Epithelial cell of prostate (primary cell): ENCODE measurements at regions not wholly inside any gene's neighbourhood (a gene's known extent, or its start where the extent isn't known, plus 50 kb on each side); places are given as distances from the start of the nearest gene placed in this dataset.

Experiments used
- DNase-seq: peaks from one replicate; pipeline ENCODE4 v3.0.0-alpha.2; 2011; ENCODE audit warnings: low read depth, low spot score
- H3K27ac ChIP-seq: fragments of 450-650 bp; 2 replicates; pipeline ENCODE4 v1.5.1; 2017; ENCODE audit warnings: mild to moderate bottlenecking

GRCh38 chr14:104249089-104249488 lies 110.7 kb downstream of the KIF26A start:
- H3K27ac ChIP-seq, result no peak overlapping the region
- no peak for DNase-seq

- DNase-seq, result no peak
- no peak overlapping the region for H3K27ac ChIP-seq
Observed at GRCh38 chr14:104249706-104250105, 111.3 kb downstream of the KIF26A start.

- no peak overlapping the region for H3K27ac ChIP-seq
- DNase-seq, result no peak
Observed at GRCh38 chr14:104250175-104250574, 111.8 kb downstream of the KIF26A start.

- H3K27ac ChIP-seq, result no peak overlapping the region
- no peak for DNase-seq
Observed at GRCh38 chr14:104252256-104253215, 114.1 kb downstream of the KIF26A start.

GRCh38 chr14:104253223-104253822 lies 114.9 kb downstream of the KIF26A start:
- DNase-seq, result no peak
- H3K27ac ChIP-seq, result no peak overlapping the region

- no peak for DNase-seq
- H3K27ac ChIP-seq, result no peak overlapping the region
Observed at GRCh38 chr14:104253901-104254353, 115.5 kb downstream of the KIF26A start.

GRCh38 chr14:104254735-104255400 lies 116.5 kb downstream of the KIF26A start:
- H3K27ac ChIP-seq, result no peak overlapping the region
- no peak for DNase-seq

- no peak for DNase-seq
Observed at GRCh38 chr14:104256025-104256424, 117.6 kb downstream of the KIF26A start.

GRCh38 chr14:104262515-104263514 lies 124.4 kb downstream of the KIF26A start:
- H3K27ac ChIP-seq, result no peak overlapping the region
- DNase-seq, result no peak

More at GRCh38 chr14:104256025-104256424, 117.6 kb downstream of the KIF26A start:
- H3K27ac ChIP-seq, result no peak overlapping the region

- no peak for DNase-seq
- no peak overlapping the region for H3K27ac ChIP-seq
Observed at GRCh38 chr14:104263675-104264358, 125.4 kb downstream of the KIF26A start.

- no peak overlapping the region for H3K27ac ChIP-seq
- DNase-seq, result no peak
Observed at GRCh38 chr14:104264495-104265265, 126.3 kb downstream of the KIF26A start.

GRCh38 chr14:104265918-104266630 lies 127.7 kb downstream of the KIF26A start:
- no peak for DNase-seq
- H3K27ac ChIP-seq, result no peak overlapping the region

GRCh38 chr14:104266631-104267575 lies 128.5 kb downstream of the KIF26A start:
- no peak for DNase-seq
- no peak overlapping the region for H3K27ac ChIP-seq

GRCh38 chr14:104267895-104268294 lies 129.5 kb downstream of the KIF26A start:
- DNase-seq, result no peak
- no peak overlapping the region for H3K27ac ChIP-seq

- no peak overlapping the region for H3K27ac ChIP-seq
- DNase-seq, result no peak
Observed at GRCh38 chr14:104268295-104268694, 129.9 kb downstream of the KIF26A start.

GRCh38 chr14:104268725-104269436 lies 130.5 kb downstream of the KIF26A start:
- H3K27ac ChIP-seq, result no peak overlapping the region

More at GRCh38 chr14:104268725-104269436, 130.5 kb downstream of the KIF26A start:
- no peak for DNase-seq
